ENCODE measurements at regions not wholly inside any gene's neighbourhood (a gene's known extent, or its start where the extent isn't known, plus 50 kb on each side); places are given as distances from the start of the nearest gene placed in this dataset.

- no peak for TF ChIP-seq CTCF (IDR thresholded peaks at IDR 0.05; ENCODE audit: borderline replicate concordance, control extremely low read depth, extremely low read depth, insufficient read depth, missing control alignments)
- DNase-seq (ENCODE audit: low spot score) = no peak
- in situ Hi-C loops (cut with MboI; ENCODE audit: low sequenced_read_pairs, unreplicated experiment) = no loop called here
Observed at GRCh38 chr5:79850941-79851340, 140.1 kb downstream of the MTX3 start.

GRCh38 chr5:79850316-79850822, 140.7 kb downstream of the MTX3 start:
- no peak for TF ChIP-seq CTCF (IDR thresholded peaks at IDR 0.05; ENCODE audit: borderline replicate concordance, control extremely low read depth, extremely low read depth, insufficient read depth, missing control alignments)
- in situ Hi-C loops (cut with MboI; ENCODE audit: low sequenced_read_pairs, unreplicated experiment) = no loop called here
- DNase-seq (ENCODE audit: low spot score) = no peak

- no peak for DNase-seq (ENCODE audit: low spot score)
- no peak for TF ChIP-seq CTCF (IDR thresholded peaks at IDR 0.05; ENCODE audit: borderline replicate concordance, control extremely low read depth, extremely low read depth, insufficient read depth, missing control alignments)
Observed at GRCh38 chr5:79849486-79850315, 141.4 kb downstream of the MTX3 start.

More at GRCh38 chr5:79849486-79850315, 141.4 kb downstream of the MTX3 start:
- in situ Hi-C loops (cut with MboI; ENCODE audit: low sequenced_read_pairs, unreplicated experiment) = no loop called here
